Astrocyte (in vitro differentiated cells and primary cell): ENCODE measurements at regions not wholly inside any gene's neighbourhood (a gene's known extent, or its start where the extent isn't known, plus 50 kb on each side); places are given as distances from the start of the nearest gene placed in this dataset.

Experiments
- DNase-seq: peaks from one replicate; pipeline ENCODE4 v3.0.0-alpha.2; 2010; ENCODE audit warnings: low read depth
- FAIRE-seq: peaks from 2 replicates; lab custom pipeline; 2011; peaks lifted over from hg19 to GRCh38; lab: Jason Lieb, UNC
- H2AFZ ChIP-seq: 2 replicates; pipeline ENCODE4 v1.6.0; 2012; ENCODE audit warnings: low read depth, low read length, inconsistent platforms
- H3K27ac ChIP-seq: 2 replicates; pipeline ENCODE4 v1.5.1; 2011; ENCODE audit warnings: low read depth, low read length, inconsistent platforms
- H3K27me3 ChIP-seq: 2 replicates; pipeline ENCODE4 v1.6.0; 2011; ENCODE audit warnings: low read length, inconsistent platforms; ENCODE audit not compliant: insufficient read depth
- H3K36me3 ChIP-seq: 2 replicates; pipeline ENCODE4 v1.5.1; 2011; ENCODE audit warnings: low read length, inconsistent platforms; ENCODE audit not compliant: insufficient read depth
- H3K4me1 ChIP-seq: 2 replicates; pipeline ENCODE4 v1.5.1; 2011; ENCODE audit warnings: low read length, inconsistent platforms; ENCODE audit not compliant: insufficient read depth
- H3K4me2 ChIP-seq: 2 replicates; pipeline ENCODE4 v1.6.0; 2012; ENCODE audit warnings: low read length, inconsistent platforms
- H3K4me3 ChIP-seq: 2 replicates; pipeline ENCODE4 v1.5.1; 2011; ENCODE audit warnings: low read depth, mild to moderate bottlenecking, low read length, inconsistent platforms; ENCODE audit not compliant: insufficient read depth
- H3K79me2 ChIP-seq: 2 replicates; pipeline ENCODE4 v1.6.0; 2012; ENCODE audit warnings: mild to moderate bottlenecking, low read length, inconsistent platforms; ENCODE audit not compliant: insufficient read depth
- H3K9ac ChIP-seq: 2 replicates; pipeline ENCODE4 v1.6.0; 2012; ENCODE audit warnings: mild to moderate bottlenecking, low read length, inconsistent platforms
- H3K9me3 ChIP-seq: 2 replicates; pipeline ENCODE4 v1.5.1; 2012; ENCODE audit warnings: low read depth, mild to moderate bottlenecking, low read length, inconsistent platforms; ENCODE audit not compliant: insufficient read depth
- H4K20me1 ChIP-seq: 2 replicates; pipeline ENCODE4 v1.6.0; 2012; ENCODE audit warnings: low read length, inconsistent platforms; ENCODE audit not compliant: insufficient read depth
- H3K27ac Mint-ChIP-seq: one replicate; pipeline ENCODE4 v1.8.0; 2021; ENCODE audit warnings: mild to moderate bottlenecking, mixed read lengths; ENCODE audit not compliant: unreplicated experiment
- H3K27me3 Mint-ChIP-seq: one replicate; pipeline ENCODE4 v1.8.0; 2021; ENCODE audit warnings: low read depth, mixed read lengths; ENCODE audit not compliant: unreplicated experiment
- H3K36me3 Mint-ChIP-seq: one replicate; pipeline ENCODE4 v1.8.0; 2021; ENCODE audit warnings: low read depth, mixed read lengths; ENCODE audit not compliant: unreplicated experiment
- H3K4me1 Mint-ChIP-seq: one replicate; pipeline ENCODE4 v1.8.0; 2021; ENCODE audit warnings: low read depth, mixed read lengths; ENCODE audit not compliant: unreplicated experiment
- H3K4me3 Mint-ChIP-seq: one replicate; pipeline ENCODE4 v1.8.0; 2021; ENCODE audit warnings: mild to moderate bottlenecking, moderate library complexity, mixed read lengths; ENCODE audit not compliant: unreplicated experiment
- H3K9me3 Mint-ChIP-seq: one replicate; pipeline ENCODE4 v1.8.0; 2021; ENCODE audit warnings: mild to moderate bottlenecking, mixed read lengths; ENCODE audit not compliant: unreplicated experiment
- EZH2 ChIP-seq: IDR thresholded peaks from 2 replicates; pipeline ENCODE4 v1.6.1; 2012; ENCODE audit warnings: mild to moderate bottlenecking, low read length, inconsistent platforms; ENCODE audit not compliant: insufficient read depth
- TF ChIP-seq, protein P1 (sequence below): IDR thresholded peaks from 2 replicates; pipeline ENCODE4 v1.5.1; 2011; ENCODE audit warnings: low read depth, mild to moderate bottlenecking, inconsistent platforms, low read length, moderate library complexity; ENCODE audit not compliant: insufficient read depth

DNA sequence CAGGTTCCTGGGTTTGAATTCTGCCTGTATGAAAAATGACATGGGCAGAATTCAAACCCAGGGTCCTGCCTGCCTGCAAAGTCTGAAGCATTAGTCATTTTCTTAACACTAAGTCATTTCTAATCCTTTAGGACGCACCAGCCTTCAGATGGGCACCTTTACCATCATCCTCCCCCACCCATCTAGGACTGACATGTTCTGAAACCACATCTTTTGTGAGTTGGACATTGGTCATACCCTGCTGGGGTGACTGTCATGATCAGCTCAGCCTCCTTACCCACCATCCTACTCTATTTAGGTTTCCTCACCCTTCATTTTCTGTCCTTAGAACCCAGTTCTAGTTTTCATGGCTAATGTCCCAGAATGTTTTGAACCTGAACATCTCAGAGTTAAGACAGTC lies 104.9 kb downstream of the TRIB2 start:
- H3K9me3 ChIP-seq, result no peaks in the 10 kb centered on the region
- no peaks in the 10 kb centered on the region for H3K27me3 Mint-ChIP-seq
- no peak overlapping the region for H3K27ac ChIP-seq
- H3K36me3 Mint-ChIP-seq, result no peaks in the 10 kb centered on the region
- H3K4me1 ChIP-seq, result peaks cover 21% of the 10 kb centered on the region
- no peaks in the 10 kb centered on the region for H3K36me3 ChIP-seq
- peaks cover 5% of the 10 kb centered on the region for H3K9me3 Mint-ChIP-seq
- H3K79me2 ChIP-seq, result no peaks in the 10 kb centered on the region
- no peak overlapping the region for H3K9ac ChIP-seq
- no peak overlapping the region for H3K4me3 Mint-ChIP-seq
- no peaks in the 10 kb centered on the region for H4K20me1 ChIP-seq
- no peak for DNase-seq
- H2AFZ ChIP-seq, result no peak overlapping the region
- peaks cover 33% of the 10 kb centered on the region for H3K4me1 Mint-ChIP-seq
- no peak for TF ChIP-seq EZH2
- TF ChIP-seq, protein P1, sequence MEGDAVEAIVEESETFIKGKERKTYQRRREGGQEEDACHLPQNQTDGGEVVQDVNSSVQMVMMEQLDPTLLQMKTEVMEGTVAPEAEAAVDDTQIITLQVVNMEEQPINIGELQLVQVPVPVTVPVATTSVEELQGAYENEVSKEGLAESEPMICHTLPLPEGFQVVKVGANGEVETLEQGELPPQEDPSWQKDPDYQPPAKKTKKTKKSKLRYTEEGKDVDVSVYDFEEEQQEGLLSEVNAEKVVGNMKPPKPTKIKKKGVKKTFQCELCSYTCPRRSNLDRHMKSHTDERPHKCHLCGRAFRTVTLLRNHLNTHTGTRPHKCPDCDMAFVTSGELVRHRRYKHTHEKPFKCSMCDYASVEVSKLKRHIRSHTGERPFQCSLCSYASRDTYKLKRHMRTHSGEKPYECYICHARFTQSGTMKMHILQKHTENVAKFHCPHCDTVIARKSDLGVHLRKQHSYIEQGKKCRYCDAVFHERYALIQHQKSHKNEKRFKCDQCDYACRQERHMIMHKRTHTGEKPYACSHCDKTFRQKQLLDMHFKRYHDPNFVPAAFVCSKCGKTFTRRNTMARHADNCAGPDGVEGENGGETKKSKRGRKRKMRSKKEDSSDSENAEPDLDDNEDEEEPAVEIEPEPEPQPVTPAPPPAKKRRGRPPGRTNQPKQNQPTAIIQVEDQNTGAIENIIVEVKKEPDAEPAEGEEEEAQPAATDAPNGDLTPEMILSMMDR, result no peak
- H3K4me2 ChIP-seq, result no peak overlapping the region
- H3K4me3 ChIP-seq, result no peak overlapping the region
- no peak for FAIRE-seq
- H3K27ac Mint-ChIP-seq, result no peak overlapping the region
- no peaks in the 10 kb centered on the region for H3K27me3 ChIP-seq

DNA sequence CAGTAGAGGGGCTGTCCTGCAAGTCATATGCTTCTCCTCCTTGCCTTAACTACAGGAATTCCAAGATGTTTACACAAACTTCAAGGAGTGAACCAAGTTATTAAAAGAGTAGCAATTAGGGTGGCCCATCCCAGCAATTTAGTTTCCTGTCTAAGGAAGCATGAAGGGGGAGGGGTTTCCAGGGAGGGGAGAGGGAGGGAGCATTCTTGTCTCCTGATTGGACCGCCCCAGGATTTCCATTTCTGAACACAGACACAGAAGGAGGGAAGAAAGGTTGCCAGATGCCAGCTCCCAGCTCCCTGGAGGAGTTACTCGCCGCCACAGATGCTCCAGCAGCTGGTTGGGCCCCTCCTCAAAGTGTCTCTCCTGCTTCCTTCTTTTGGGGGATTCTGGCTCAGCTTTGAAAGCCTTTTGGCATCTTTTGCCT lies 107.6 kb downstream of the TRIB2 start:
- H3K79me2 ChIP-seq, result no peaks in the 10 kb centered on the region
- H3K36me3 ChIP-seq, result no peaks in the 10 kb centered on the region
- TF ChIP-seq, protein P1, result no peak
- no peak for TF ChIP-seq EZH2
- H3K4me3 Mint-ChIP-seq, result no peak overlapping the region
- H3K4me2 ChIP-seq, result peak overlapping the region; percentile 7
- DNase-seq (peak; percentile 63), FAIRE-seq (no peak)
- H3K4me3 ChIP-seq, result no peak overlapping the region
- peak overlapping the region; percentile 32 for H2AFZ ChIP-seq
- H3K4me1 Mint-ChIP-seq, result peaks cover 18% of the 10 kb centered on the region
- no peaks in the 10 kb centered on the region for H3K27me3 Mint-ChIP-seq
- no peaks in the 10 kb centered on the region for H4K20me1 ChIP-seq
- H3K27ac Mint-ChIP-seq, result no peak overlapping the region
- no peaks in the 10 kb centered on the region for H3K36me3 Mint-ChIP-seq
- no peaks in the 10 kb centered on the region for H3K9me3 ChIP-seq
- H3K9me3 Mint-ChIP-seq, result peaks cover 2% of the 10 kb centered on the region
- H3K4me1 ChIP-seq, result peaks cover 10% of the 10 kb centered on the region
- no peak overlapping the region for H3K9ac ChIP-seq
- H3K27me3 ChIP-seq, result no peaks in the 10 kb centered on the region
- H3K27ac ChIP-seq, result no peak overlapping the region

DNA sequence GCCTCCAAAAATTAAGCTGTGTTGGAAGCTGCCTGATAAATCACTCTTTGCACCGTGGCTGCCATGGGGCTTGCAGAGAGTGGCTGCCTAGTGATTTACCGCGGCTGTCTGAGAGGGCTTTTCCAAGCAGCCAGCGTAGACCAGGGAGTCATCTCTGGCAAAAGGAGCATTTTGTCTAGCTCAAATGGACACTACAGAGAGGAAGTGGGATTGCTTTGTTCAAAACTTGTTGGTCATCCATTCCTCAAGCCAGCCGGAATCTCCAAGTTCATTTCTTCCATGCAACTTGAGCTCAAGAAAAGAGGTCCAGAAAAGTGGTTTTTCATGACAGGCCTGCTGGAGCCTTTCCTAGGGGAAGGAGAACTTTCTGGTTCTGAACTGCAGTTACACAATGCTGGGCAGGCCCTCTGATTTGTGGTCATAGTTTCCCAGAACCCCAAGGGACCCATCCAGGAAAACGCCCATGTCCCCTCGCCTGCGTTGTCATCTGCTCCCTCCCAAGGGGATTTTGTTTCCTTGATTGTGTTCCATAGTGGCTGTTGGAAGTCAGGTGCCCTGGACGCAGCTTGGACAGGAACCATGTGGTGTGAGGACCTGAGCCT lies 108.1 kb downstream of the TRIB2 start:
- Mint-ChIP-seq H3K27ac (no peak overlapping the region), H3K4me1 (peaks cover 13% of the 10 kb centered on the region), H3K36me3 (no peaks in the 10 kb centered on the region), H3K9me3 (peaks cover 2% of the 10 kb centered on the region), H3K4me3 (no peak overlapping the region), H3K27me3 (no peaks in the 10 kb centered on the region)
- Histone ChIP-seq H3K4me1 (peaks cover 5% of the 10 kb centered on the region), H4K20me1 (no peaks in the 10 kb centered on the region), H3K4me3 (no peak overlapping the region), H3K79me2 (no peaks in the 10 kb centered on the region), H3K9ac (no peak overlapping the region), H3K9me3 (no peaks in the 10 kb centered on the region), H3K36me3 (no peaks in the 10 kb centered on the region), H3K27ac (no peak overlapping the region), H3K4me2 (peak overlapping the region; percentile 7), H2AFZ (peak overlapping the region; percentile 32), H3K27me3 (no peaks in the 10 kb centered on the region)
- no peak for TF ChIP-seq EZH2
- TF ChIP-seq, protein P1, result no peak
- DNase-seq (peak; percentile 58), FAIRE-seq (no peak)
